K562 (cell line): ENCODE measurements at regions not wholly inside any gene's neighbourhood (a gene's known extent, or its start where the extent isn't known, plus 50 kb on each side); places are given as distances from the start of the nearest gene placed in this dataset.

ENCODE experiments used
- ATAC-seq: fragments of 200-7000 bp; cut with Tn5 transposase; 3 replicates; pipeline ENCODE4 v1.9.1; 2020; ENCODE audit warnings: moderate library complexity
- BruUV-seq: library from RNA; stranded (reverse); fragments of 400-500 nt; replicated peaks from 2 replicates; lab custom pipeline; 2021; lab: Mats Ljungman, UMichigan
- CTCF ChIA-PET: fragments of 300-600 bp; formaldehyde crosslinking; extraction: SDS; loops from one replicate; lab custom pipeline; 2021; ENCODE audit warnings: low intra/inter-chr PET ratio; lab: Yijun Ruan, JAX
- POLR2A ChIA-PET: fragments of 300-600, 350-650 bp; sonication (Branson Sonifier 250); formaldehyde crosslinking; extraction: SDS; loops from one replicate; lab custom pipeline; 2021; ENCODE audit warnings: antibody characterized with exemption, inconsistent platforms; lab: Yijun Ruan, JAX
- DNase-seq, 4 experiments: peaks; one replicate each; pipeline versions ENCODE4 v3.0.0 to v3.0.0-alpha.2; 2011 to 2018; ENCODE audit warnings: low spot score in 3 of 4, mixed read lengths in 3 of 4; ENCODE audit errors: extremely low read depth in 1 of 4
- FAIRE-seq: peaks from 2 replicates; lab custom pipeline; 2011; peaks lifted over from hg19 to GRCh38; lab: Jason Lieb, UNC
- H2AFZ ChIP-seq: 2 replicates; pipeline ENCODE4 v1.6.0; 2011; ENCODE audit warnings: low read depth, low read length, control low read depth, inconsistent platforms
- H3K27ac ChIP-seq: fragments of 200-600 bp; 3 replicates; pipeline ENCODE4 v1.8.0; 2011; ENCODE audit warnings: low read depth, mild to moderate bottlenecking, control low read depth, inconsistent platforms, low read length, moderate library complexity, mixed read lengths; ENCODE audit errors: extremely low read depth
- H3K27me3 ChIP-seq, 2 experiments: fragments of 300-600 bp in 1 of 2; 2 replicates in 1 of 2; 3 replicates in 1 of 2; pipeline versions ENCODE4 v1.6.0 to v1.8.0; 2011; ENCODE audit warnings: inconsistent platforms in 2 of 2, low read length in 2 of 2, mild to moderate bottlenecking in 1 of 2, mixed read lengths in 1 of 2, moderate library complexity in 1 of 2; ENCODE audit not compliant: control insufficient read depth in 2 of 2, insufficient read depth in 2 of 2
- H3K36me3 ChIP-seq: fragments of 300-600 bp; 3 replicates; pipeline ENCODE4 v1.8.0; 2011; ENCODE audit warnings: mild to moderate bottlenecking, low read length, inconsistent platforms; ENCODE audit not compliant: control insufficient read depth, insufficient read depth
- H3K4me1 ChIP-seq, 2 experiments: fragments of 200-600 bp in 1 of 2; replicated peaks in 1 of 2; 2 replicates in 1 of 2; 3 replicates in 1 of 2; pipeline versions ENCODE4 v1.5.1 to v1.8.0; 2011; ENCODE audit warnings: inconsistent platforms in 2 of 2, low read length in 2 of 2, mild to moderate bottlenecking in 1 of 2, mixed read lengths in 1 of 2, moderate library complexity in 1 of 2; ENCODE audit not compliant: control insufficient read depth in 2 of 2, insufficient read depth in 2 of 2
- H3K4me2 ChIP-seq: 2 replicates; pipeline ENCODE4 v1.6.1; 2011; ENCODE audit warnings: low read length, control low read depth, inconsistent platforms, mixed read lengths; ENCODE audit not compliant: insufficient read depth
- H3K4me3 ChIP-seq: fragments of 200-600 bp; sonication (generic), shearing (Covaris generic); 2 replicates; pipeline ENCODE4 v1.5.1; 2016; ENCODE audit warnings: control low read depth, inconsistent platforms
- H3K79me2 ChIP-seq: fragments of 200-600 bp; 3 replicates; pipeline ENCODE4 v1.8.0; 2011; ENCODE audit warnings: low read length, inconsistent platforms; ENCODE audit not compliant: control insufficient read depth, insufficient read depth
- H3K9ac ChIP-seq, 2 experiments: 2 replicates each; pipeline versions ENCODE4 v1.6.0 to v1.6.1; 2011; ENCODE audit warnings: low read depth in 2 of 2, low read length in 2 of 2, control low read depth in 1 of 2, inconsistent platforms in 1 of 2, mild to moderate bottlenecking in 1 of 2, mixed read lengths in 1 of 2; ENCODE audit not compliant: insufficient read depth in 1 of 2
- H3K9me1 ChIP-seq: one replicate; pipeline ENCODE4 v1.6.0; 2011; ENCODE audit warnings: inconsistent platforms, mild to moderate bottlenecking, low read length, moderate library complexity; ENCODE audit not compliant: control insufficient read depth, insufficient read depth
- H3K9me3 ChIP-seq: replicated peaks from 2 replicates; pipeline ENCODE4 v1.5.1; 2011; ENCODE audit warnings: low read depth, low read length, inconsistent platforms; ENCODE audit not compliant: control insufficient read depth, insufficient read depth
- H4K20me1 ChIP-seq: replicated peaks from 2 replicates; pipeline ENCODE4 v1.6.1; 2011; ENCODE audit warnings: low read length, inconsistent platforms, mixed read lengths; ENCODE audit not compliant: control insufficient read depth, insufficient read depth
- C11orf30 ChIP-seq: fragments of 450-650 bp; IDR thresholded peaks from 2 replicates; pipeline ENCODE4 v1.6.1; 2016; ENCODE audit warnings: low read depth, mild to moderate bottlenecking
- ESRRA ChIP-seq: fragments of 450-650 bp; IDR thresholded peaks from 2 replicates; pipeline ENCODE4 v1.6.1; 2014; ENCODE audit warnings: low read depth, mild to moderate bottlenecking, moderate library complexity, borderline replicate concordance
- FOXM1 ChIP-seq, 2 experiments: fragments of 450-650 bp in 1 of 2; sonication (generic) in 1 of 2; formaldehyde crosslinking in 1 of 2; IDR thresholded peaks; 2 replicates each; pipeline versions ENCODE4 v1.6.1 to v1.9.0; 2017 to 2022; ENCODE audit warnings: low read depth in 2 of 2, mild to moderate bottlenecking in 2 of 2, missing genetic modification reagents in 1 of 2, moderate library complexity in 1 of 2
- KLF1 ChIP-seq: fragments of 450-650 bp; IDR thresholded peaks from 2 replicates; pipeline ENCODE4 v1.6.1; 2016; ENCODE audit warnings: missing genetic modification characterization, missing compliant biosample characterization
- MXD1 ChIP-seq: fragments of 250-450 bp; sonication (Bioruptor Pico); IDR thresholded peaks from 2 replicates; pipeline ENCODE4 v1.8.0; 2021; ENCODE audit warnings: borderline replicate concordance, mild to moderate bottlenecking, moderate library complexity; ENCODE audit not compliant: poor library complexity, severe bottlenecking
- NFIX ChIP-seq: fragments of 250-450 bp; sonication (Bioruptor Pico); IDR thresholded peaks from 2 replicates; pipeline ENCODE4 v1.4.0; 2020; ENCODE audit warnings: low read depth, mild to moderate bottlenecking, moderate library complexity
- NR1H2 ChIP-seq: sonication (generic); formaldehyde crosslinking; IDR thresholded peaks from 2 replicates; pipeline ENCODE4 v1.4.0; 2020; ENCODE audit warnings: mild to moderate bottlenecking, missing genetic modification reagents
- SRSF1 ChIP-seq: fragments of 200-400 bp; formaldehyde crosslinking; IDR thresholded peaks from 2 replicates; pipeline ENCODE4 v1.6.1; 2017; ENCODE audit warnings: mild to moderate bottlenecking, low read depth, low read length, moderate library complexity
- SRSF3 ChIP-seq: fragments of 200-400 bp; formaldehyde crosslinking; IDR thresholded peaks from 2 replicates; pipeline ENCODE4 v1.6.1; 2016; ENCODE audit warnings: mild to moderate bottlenecking, low read length, moderate library complexity; ENCODE audit not compliant: insufficient read depth
- SRSF7 ChIP-seq: fragments of 200-400 bp; formaldehyde crosslinking; optimal IDR thresholded peaks from 2 replicates; pipeline ENCODE3; 2017; ENCODE audit warnings: mild to moderate bottlenecking, low read depth, low read length
- TFAP4 ChIP-seq: sonication (generic); formaldehyde crosslinking; IDR thresholded peaks from 2 replicates; pipeline ENCODE4 v1.8.0; 2022; ENCODE audit warnings: missing genetic modification reagents, mild to moderate bottlenecking, moderate library complexity, borderline replicate concordance
- ZFP30 ChIP-seq: fragments of 250-450 bp; sonication (Bioruptor Pico); IDR thresholded peaks from 2 replicates; pipeline ENCODE4 v1.8.0; 2022; ENCODE audit warnings: moderate library complexity, mild to moderate bottlenecking, inconsistent platforms, borderline replicate concordance
- ZHX1 ChIP-seq: fragments of 150-350 bp; conservative IDR thresholded peaks from 2 replicates; pipeline ENCODE4 v1.6.1; 2014; ENCODE audit warnings: low read length
- ZNF140 ChIP-seq: fragments of 250-450 bp; sonication (Bioruptor Pico); IDR thresholded peaks from 2 replicates; pipeline ENCODE4 v1.8.0; 2021; ENCODE audit warnings: moderate library complexity, mild to moderate bottlenecking, inconsistent platforms
- ZNF263 ChIP-seq: sonication (generic); formaldehyde crosslinking; IDR thresholded peaks from 2 replicates; pipeline ENCODE4 v1.8.0; 2022; ENCODE audit warnings: mild to moderate bottlenecking, missing genetic modification reagents, borderline replicate concordance
- ZNF668 ChIP-seq: fragments of 250-450 bp; sonication (Bioruptor Pico); IDR thresholded peaks from 2 replicates; pipeline ENCODE4 v1.8.0; 2022; ENCODE audit warnings: mild to moderate bottlenecking, inconsistent platforms
- ZNF75A ChIP-seq: fragments of 450-650 bp; formaldehyde crosslinking; IDR thresholded peaks from 2 replicates; pipeline ENCODE4 v1.4.0; 2020; ENCODE audit warnings: mild to moderate bottlenecking
- WGBS: fragments of 100-300 bp; shearing (Covaris generic); methylation state at CpG from one replicate; pipeline ENCODE4 v1.1.6; 2016; ENCODE audit warnings: low coverage, mixed read lengths; ENCODE audit not compliant: insufficient coverage; ENCODE audit errors: missing lambda C conversion rate; 5-methylcytosine and 5-hydroxymethylcytosine counted together
- in situ Hi-C: fragments of 300-500 bp; cut with MboI; formaldehyde crosslinking; loops from 4 replicates; pipeline ENCODE4 v1.15.0; 2018; ENCODE audit warnings: inconsistent platforms, mixed read lengths
- intact Hi-C: fragments of 100-400 bp; cut with micrococcal nuclease; formaldehyde crosslinking; loops from 2 replicates; pipeline ENCODE4 v1.14.2; 2022

- ATAC-seq: no peak
- no peak overlapping the region for H3K4me3 ChIP-seq
These were observed 437.0 kb downstream of the SUCLA2 start for GRCh38 chr13:47564041-47564440.

GRCh38 chr13:47556703-47557102 is 444.4 kb downstream of the SUCLA2 start:
- H3K27ac ChIP-seq: no peak overlapping the region
- ChIA-PET POLR2A (no interaction called here), CTCF (no interaction called here)
- no peak overlapping the region for H3K4me2 ChIP-seq
- in situ Hi-C loops: no loop called here
- FAIRE-seq (no peak), DNase-seq (no peak), ATAC-seq (no peak)
- no peaks in the 10 kb centered on the region for H3K36me3 ChIP-seq
- BruUV-seq: no TSS peak
- no peaks in the 10 kb centered on the region for H4K20me1 ChIP-seq
- no peak overlapping the region for H3K9ac ChIP-seq
- H3K27me3 ChIP-seq: no peaks in the 10 kb centered on the region
- no peak overlapping the region for H3K4me3 ChIP-seq
- intact Hi-C loops: no loop called here
- H3K9me1 ChIP-seq: no peaks in the 10 kb centered on the region
- 0% methylated on average over 3 of the region's 3 CpGs for WGBS
- TF ChIP-seq C11orf30 (no peak), KLF1 (tag) (no peak), ZHX1 (no peak), MXD1 (CRISPR knock-in tag) (no peak), NR1H2 (CRISPR knock-in tag) (no peak), ZNF140 (CRISPR knock-in tag) (no peak), ESRRA (no peak), ZNF263 (CRISPR knock-in tag) (no peak), TFAP4 (CRISPR knock-in tag) (no peak), SRSF7 (no peak), ZNF668 (CRISPR knock-in tag) (no peak)
- TF ChIP-seq, all 486 proteins: peak for 0
- Histone ChIP-seq H3K9me3 (no peaks in the 10 kb centered on the region), H3K4me1 (no peaks in the 10 kb centered on the region), H3K79me2 (no peaks in the 10 kb centered on the region), H2AFZ (no peak overlapping the region)

More at GRCh38 chr13:47564041-47564440, 437.0 kb downstream of the SUCLA2 start:
- WGBS: 0% methylated on average over 5 of the region's 7 CpGs
- BruUV-seq: no TSS peak
- Histone ChIP-seq H3K27ac (no peak overlapping the region), H3K36me3 (no peaks in the 10 kb centered on the region), H3K4me1 (no peaks in the 10 kb centered on the region), H3K9me3 (no peaks in the 10 kb centered on the region), H3K9ac (no peak overlapping the region), H3K79me2 (no peaks in the 10 kb centered on the region), H3K27me3 (no peaks in the 10 kb centered on the region), H3K4me2 (no peak overlapping the region), H3K9me1 (no peaks in the 10 kb centered on the region), H2AFZ (no peak overlapping the region), H4K20me1 (no peaks in the 10 kb centered on the region)
- in situ Hi-C loops: no loop called here
- CTCF ChIA-PET: no interaction called here
- intact Hi-C loops: no loop called here
- FAIRE-seq (no peak), DNase-seq (no peak)
- POLR2A ChIA-PET: no interaction called here
- TF ChIP-seq SRSF1: no peak
- no peak for TF ChIP-seq SRSF3
- no peak for TF ChIP-seq FOXM1 (IDR thresholded peaks at IDR 0.05; ENCODE audit: low read depth)
- TF ChIP-seq FOXM1 (CRISPR knock-in tag; IDR thresholded peaks at IDR 0.05; ENCODE audit: low read depth): no peak
- no peak for TF ChIP-seq NFIX (CRISPR knock-in tag)
- TF ChIP-seq ZNF75A (CRISPR knock-in tag): no peak
- TF ChIP-seq ZFP30 (CRISPR knock-in tag): no peak
